HUES6 (cell line): ENCODE measurements at regions not wholly inside any gene's neighbourhood (a gene's known extent, or its start where the extent isn't known, plus 50 kb on each side); places are given as distances from the start of the nearest gene placed in this dataset.

ENCODE experiments used
- H3K27ac ChIP-seq: 2 replicates; pipeline ENCODE4 v1.7.0; 2013; ENCODE audit warnings: low read depth, mild to moderate bottlenecking, low read length, inconsistent platforms
- H3K27me3 ChIP-seq: 2 replicates; pipeline ENCODE4 v1.6.1; 2013; ENCODE audit warnings: low read length; ENCODE audit not compliant: control insufficient read depth, insufficient read depth
- H3K36me3 ChIP-seq: 2 replicates; pipeline ENCODE4 v1.6.1; 2013; ENCODE audit warnings: low read length; ENCODE audit not compliant: control insufficient read depth, insufficient read depth
- H3K4me1 ChIP-seq: 2 replicates; pipeline ENCODE4 v1.6.1; 2013; ENCODE audit warnings: low read length; ENCODE audit not compliant: control insufficient read depth, insufficient read depth
- H3K4me3 ChIP-seq: 2 replicates; pipeline ENCODE4 v1.5.1; 2013; ENCODE audit warnings: low read depth, low read length
- H3K9ac ChIP-seq: one replicate; pipeline ENCODE4 v1.6.1; 2013; ENCODE audit warnings: mild to moderate bottlenecking, low read length
- H3K9me3 ChIP-seq: 2 replicates; pipeline ENCODE4 v1.6.1; 2013; ENCODE audit warnings: low read depth, low read length; ENCODE audit not compliant: control insufficient read depth, insufficient read depth

- Histone ChIP-seq H3K9me3 (no peaks in the 10 kb centered on the region), H3K36me3 (no peaks in the 10 kb centered on the region), H3K27ac (no peak overlapping the region), H3K27me3 (no peaks in the 10 kb centered on the region), H3K9ac (no peak overlapping the region), H3K4me1 (peaks cover 3% of the 10 kb centered on the region; the same call in 1 of the 2 replicates), H3K4me3 (no peak overlapping the region)
Observed at GRCh38 chr13:108526286-108526685, 103.1 kb upstream of the MYO16 start.

GRCh38 chr13:108527844-108528243 lies 101.6 kb upstream of the MYO16 start:
- H3K9me3 ChIP-seq, result no peaks in the 10 kb centered on the region
- H3K36me3 ChIP-seq, result no peaks in the 10 kb centered on the region
- no peak overlapping the region for H3K27ac ChIP-seq
- H3K4me1 ChIP-seq, result peaks cover 3% of the 10 kb centered on the region; the same call in 1 of the 2 replicates
- no peak overlapping the region for H3K9ac ChIP-seq
- no peak overlapping the region for H3K4me3 ChIP-seq
- no peaks in the 10 kb centered on the region for H3K27me3 ChIP-seq

GRCh38 chr13:108528303-108528702 lies 101.1 kb upstream of the MYO16 start:
- no peaks in the 10 kb centered on the region for H3K9me3 ChIP-seq
- peaks cover 3% of the 10 kb centered on the region; the same call in 1 of the 2 replicates for H3K4me1 ChIP-seq
- no peaks in the 10 kb centered on the region for H3K36me3 ChIP-seq
- no peak overlapping the region for H3K27ac ChIP-seq
- H3K9ac ChIP-seq, result no peak overlapping the region
- no peaks in the 10 kb centered on the region for H3K27me3 ChIP-seq
- no peak overlapping the region for H3K4me3 ChIP-seq

GRCh38 chr13:108533842-108534241 lies 95.6 kb upstream of the MYO16 start:
- no peak overlapping the region for H3K4me3 ChIP-seq
- no peak overlapping the region for H3K9ac ChIP-seq
- no peaks in the 10 kb centered on the region for H3K4me1 ChIP-seq
- H3K27me3 ChIP-seq, result no peaks in the 10 kb centered on the region
- H3K36me3 ChIP-seq, result no peaks in the 10 kb centered on the region
- H3K27ac ChIP-seq, result no peak overlapping the region
- no peaks in the 10 kb centered on the region for H3K9me3 ChIP-seq

DNA sequence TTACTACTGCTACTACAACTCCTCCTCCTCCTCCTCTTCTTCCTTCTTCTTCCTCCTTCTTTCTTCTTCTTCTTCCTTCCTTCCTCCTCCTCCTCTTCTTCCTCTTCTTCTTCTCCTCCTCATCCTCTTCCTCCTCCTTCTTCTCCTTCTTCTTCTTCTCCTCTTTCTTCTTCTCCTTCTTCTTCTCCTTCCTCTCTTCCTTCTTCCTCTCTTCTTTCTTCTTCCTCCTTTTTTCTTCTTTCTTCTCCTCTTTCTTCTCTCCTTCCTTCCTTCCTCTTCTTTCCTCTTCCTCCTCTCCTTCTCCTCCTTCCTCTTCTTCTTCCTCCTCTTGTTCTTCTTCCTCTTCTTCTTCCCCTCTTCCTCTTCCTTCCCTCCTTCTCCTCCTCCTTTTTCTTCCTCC lies 94.7 kb upstream of the MYO16 start:
- Histone ChIP-seq H3K4me1 (no peaks in the 10 kb centered on the region), H3K9ac (no peak overlapping the region)

DNA sequence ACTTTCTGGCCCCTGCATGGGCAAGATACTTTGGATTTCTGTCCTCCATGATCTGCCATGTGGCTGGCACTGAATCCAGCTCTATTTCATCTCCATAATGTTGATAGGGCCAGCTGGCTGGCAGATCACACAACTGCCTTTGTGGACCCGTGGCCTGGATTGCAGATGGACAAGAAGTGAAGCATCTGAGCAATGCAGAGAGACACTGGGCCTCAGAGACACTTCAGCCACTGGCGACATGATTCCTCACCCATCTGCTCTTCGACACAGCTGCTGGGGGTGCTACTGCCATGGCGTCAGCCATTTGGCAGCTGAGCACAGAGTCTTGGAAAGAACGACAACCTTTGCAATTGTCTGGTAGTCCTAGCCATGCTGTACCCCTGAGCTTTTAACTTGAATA lies 79.5 kb upstream of the MYO16 start:
- no peak overlapping the region for H3K4me3 ChIP-seq

More for the DNA sequence above, 94.7 kb upstream of the MYO16 start:
- Histone ChIP-seq H3K27me3 (no peaks in the 10 kb centered on the region), H3K9me3 (no peaks in the 10 kb centered on the region), H3K36me3 (no peaks in the 10 kb centered on the region), H3K4me3 (no peak overlapping the region), H3K27ac (no peak overlapping the region)

DNA sequence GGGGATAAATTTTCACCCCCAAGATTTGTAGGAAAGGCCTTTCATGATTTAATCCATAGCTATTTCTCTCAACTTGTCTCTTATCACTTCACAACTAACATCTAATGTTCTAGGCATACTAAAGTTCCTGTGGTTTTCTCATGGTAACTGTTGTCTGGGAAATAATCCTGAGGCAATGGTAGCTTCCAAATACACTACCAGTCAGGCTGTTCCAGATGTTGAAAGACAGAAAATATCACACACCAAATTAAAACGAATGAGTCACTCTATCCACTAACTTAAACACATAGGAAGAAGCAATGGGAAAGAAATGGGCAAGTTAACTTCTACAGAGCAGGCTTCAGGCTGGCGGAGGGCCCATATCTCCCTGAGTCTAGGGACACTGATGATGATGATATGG lies 77.7 kb upstream of the MYO16 start:
- no peaks in the 10 kb centered on the region for H3K4me1 ChIP-seq
- no peaks in the 10 kb centered on the region for H3K36me3 ChIP-seq
- no peaks in the 10 kb centered on the region for H3K9me3 ChIP-seq
- H3K9ac ChIP-seq, result no peak overlapping the region
- no peak overlapping the region for H3K27ac ChIP-seq
- H3K4me3 ChIP-seq, result no peak overlapping the region
- no peaks in the 10 kb centered on the region for H3K27me3 ChIP-seq

More for the DNA sequence above, 79.5 kb upstream of the MYO16 start:
- Histone ChIP-seq H3K36me3 (no peaks in the 10 kb centered on the region), H3K9ac (no peak overlapping the region), H3K27ac (no peak overlapping the region), H3K27me3 (no peaks in the 10 kb centered on the region), H3K4me1 (no peaks in the 10 kb centered on the region), H3K9me3 (peaks cover 3% of the 10 kb centered on the region; the same call in 1 of the 2 replicates)

DNA sequence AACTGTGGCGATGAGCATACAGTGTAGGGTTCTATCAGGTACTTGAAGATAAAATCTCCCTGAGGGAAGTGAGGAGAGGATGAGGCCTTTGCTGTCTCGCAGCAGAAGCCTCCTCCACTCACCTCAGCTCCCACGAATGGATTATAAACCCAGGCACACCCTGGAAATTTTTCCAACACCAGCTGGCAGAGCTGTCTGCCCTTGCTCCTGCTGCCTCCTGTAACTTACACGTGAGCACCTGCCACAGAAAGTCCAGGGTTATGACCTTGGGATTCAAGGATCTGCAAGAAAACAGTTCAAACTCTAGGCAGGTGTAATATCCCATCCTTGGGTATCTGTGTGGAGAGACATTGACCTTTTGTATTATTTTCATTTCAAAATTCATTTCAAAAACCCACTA lies 70.9 kb upstream of the MYO16 start:
- Histone ChIP-seq H3K36me3 (no peaks in the 10 kb centered on the region), H3K9me3 (no peaks in the 10 kb centered on the region), H3K27ac (no peak overlapping the region), H3K4me1 (no peaks in the 10 kb centered on the region), H3K9ac (no peak overlapping the region), H3K4me3 (no peak overlapping the region), H3K27me3 (no peaks in the 10 kb centered on the region)

DNA sequence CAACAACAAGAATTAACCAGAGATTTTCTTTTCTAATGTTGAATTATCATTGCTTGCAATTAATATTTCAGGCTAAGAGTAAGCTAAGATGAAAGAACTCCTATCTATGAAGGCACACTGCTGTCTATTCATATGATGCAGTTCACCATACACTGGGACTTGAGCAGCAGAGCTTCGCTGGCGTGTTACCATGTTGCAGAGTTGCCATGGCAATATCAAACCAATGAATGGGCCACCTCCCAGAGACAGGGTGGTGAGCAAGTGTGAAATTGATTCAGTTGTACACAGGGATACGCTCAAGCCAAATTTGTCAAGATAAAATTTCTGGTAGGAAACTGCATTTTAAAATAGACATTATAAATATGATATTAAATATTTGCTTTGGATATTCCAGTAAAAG lies 69.3 kb upstream of the MYO16 start:
- Histone ChIP-seq H3K4me3 (no peak overlapping the region), H3K27ac (no peak overlapping the region), H3K27me3 (no peaks in the 10 kb centered on the region), H3K9me3 (no peaks in the 10 kb centered on the region), H3K4me1 (no peaks in the 10 kb centered on the region), H3K36me3 (no peaks in the 10 kb centered on the region), H3K9ac (no peak overlapping the region)

DNA sequence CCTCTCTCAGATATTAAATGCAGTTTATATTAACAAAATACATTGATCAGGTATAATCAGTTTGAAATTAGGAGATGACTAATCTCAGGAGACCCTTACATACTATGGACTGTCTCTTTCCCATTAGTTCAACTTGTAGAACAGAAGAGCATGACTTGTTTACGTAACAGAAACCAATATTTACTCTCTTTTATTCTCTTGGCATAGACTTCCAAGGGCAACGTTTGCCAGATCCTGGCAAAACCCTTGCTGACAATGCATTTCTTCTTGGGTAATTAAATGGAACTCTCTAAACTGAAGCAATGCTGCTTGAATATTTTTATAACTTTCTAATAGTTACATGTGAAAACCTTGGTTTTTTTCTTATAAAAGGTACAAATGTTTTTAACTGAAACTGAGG lies 68.3 kb upstream of the MYO16 start:
- Histone ChIP-seq H3K9ac (no peak overlapping the region), H3K27ac (no peak overlapping the region), H3K27me3 (no peaks in the 10 kb centered on the region), H3K9me3 (no peaks in the 10 kb centered on the region), H3K4me1 (no peaks in the 10 kb centered on the region), H3K36me3 (no peaks in the 10 kb centered on the region), H3K4me3 (no peak overlapping the region)

- Histone ChIP-seq H3K27me3 (no peaks in the 10 kb centered on the region), H3K9ac (no peak overlapping the region), H3K27ac (no peak overlapping the region), H3K4me1 (no peaks in the 10 kb centered on the region), H3K9me3 (no peaks in the 10 kb centered on the region), H3K36me3 (no peaks in the 10 kb centered on the region), H3K4me3 (no peak overlapping the region)
Observed at GRCh38 chr13:108566413-108567170, 62.8 kb upstream of the MYO16 start.
